Tongue (tissue), 1 donor: ENCODE measurements at regions not wholly inside any gene's neighbourhood (a gene's known extent, or its start where the extent isn't known, plus 50 kb on each side); places are given as distances from the start of the nearest gene placed in this dataset.

Experiments
- DNase-seq: peaks from one replicate; pipeline ENCODE4 v3.0.0-alpha.2; 2015

- no peak for DNase-seq
These were observed 111.2 kb upstream of the ASIC2 start for GRCh38 chr17:33404070-33404819.

DNA sequence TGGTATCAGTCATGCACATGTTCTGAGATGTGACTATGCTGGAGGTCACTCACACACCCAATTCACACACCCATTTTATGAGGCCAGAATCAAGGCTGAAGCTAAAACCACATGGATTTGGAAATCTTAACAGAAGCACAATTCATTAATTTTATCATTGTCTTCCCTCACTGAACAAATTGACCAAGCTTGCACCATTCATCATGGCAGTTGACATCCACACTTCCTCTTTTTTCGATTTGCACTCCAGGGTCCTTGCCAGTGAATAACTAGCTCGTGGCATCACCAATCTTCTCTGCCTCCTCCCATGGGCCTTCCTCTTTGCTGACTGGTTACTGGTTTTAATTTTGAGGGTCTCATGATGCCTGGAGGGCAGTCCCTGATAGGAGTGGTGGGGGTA, 123.0 kb upstream of the ASIC2 start:
- no peak for DNase-seq

DNA sequence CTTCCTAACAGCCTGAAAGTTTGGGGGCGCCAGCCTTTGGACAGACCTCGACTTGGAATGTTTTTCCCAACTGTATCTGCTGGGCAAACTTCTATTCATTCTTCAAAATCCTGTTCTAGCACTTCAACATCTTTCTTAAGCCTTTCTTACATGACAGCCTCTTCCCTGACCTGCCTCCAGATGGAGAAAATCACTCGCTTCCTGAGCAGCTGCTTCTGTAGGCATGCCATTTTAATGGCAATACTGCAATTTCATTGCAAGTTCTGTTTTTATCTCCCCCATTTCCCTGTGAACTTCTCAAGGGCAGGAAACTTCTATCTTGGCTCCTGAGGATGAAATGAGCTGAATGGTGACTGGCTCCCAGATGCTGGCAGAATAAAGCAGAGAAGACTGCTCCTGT, 128.8 kb upstream of the ASIC2 start:
- peak; percentile 35 for DNase-seq

- DNase-seq = no peak
These were observed 140.5 kb upstream of the ASIC2 start for GRCh38 chr17:33433581-33433980.

GRCh38 chr17:33434841-33435240, 141.7 kb upstream of the ASIC2 start:
- DNase-seq = no peak

DNA sequence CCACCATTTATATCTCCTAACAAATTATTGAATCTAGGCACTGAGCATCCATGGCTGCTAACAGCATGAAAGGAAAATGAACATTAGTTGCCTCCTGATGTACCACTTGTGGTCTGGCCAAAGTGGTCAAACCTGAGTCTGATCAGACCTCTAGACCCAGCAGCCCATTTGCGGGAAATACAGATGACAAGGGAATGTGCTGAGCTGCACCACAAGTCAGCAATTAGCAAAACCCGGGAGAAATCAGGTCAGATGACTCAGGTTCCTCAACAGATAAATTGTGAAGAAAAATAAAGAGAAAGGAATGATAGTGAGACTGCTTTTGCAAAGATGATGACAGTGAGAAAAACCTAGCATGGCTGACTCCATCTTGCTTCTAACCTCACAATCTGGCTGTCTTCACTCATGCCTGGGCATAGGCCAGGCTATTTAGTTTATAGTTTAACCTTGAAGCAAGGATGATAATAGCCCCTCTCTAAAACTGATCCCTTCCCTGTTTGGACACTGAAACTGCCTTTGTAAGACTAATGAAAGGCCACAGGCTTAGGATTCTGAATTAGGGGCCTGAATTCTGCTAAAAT, 142.7 kb upstream of the ASIC2 start:
- DNase-seq = no peak

DNA sequence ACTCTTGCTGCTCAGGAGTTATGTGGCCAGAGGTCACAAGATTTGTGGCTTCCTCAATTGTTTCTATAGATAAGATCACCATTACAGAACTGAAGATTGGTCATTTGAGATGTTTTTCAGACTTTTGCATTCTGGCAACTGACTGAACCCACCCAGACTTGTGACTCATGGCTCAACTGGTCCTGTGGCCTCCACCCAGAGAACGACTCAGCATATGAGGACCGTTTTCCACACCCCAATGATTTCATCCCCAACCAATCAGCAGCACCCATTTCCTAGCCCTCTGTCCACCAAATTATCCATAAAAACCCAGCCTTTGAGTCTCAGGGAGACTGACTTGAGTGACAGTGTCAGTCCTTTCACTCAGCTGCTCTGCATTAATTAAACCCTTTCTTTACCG, 143.2 kb upstream of the ASIC2 start:
- no peak for DNase-seq

DNA sequence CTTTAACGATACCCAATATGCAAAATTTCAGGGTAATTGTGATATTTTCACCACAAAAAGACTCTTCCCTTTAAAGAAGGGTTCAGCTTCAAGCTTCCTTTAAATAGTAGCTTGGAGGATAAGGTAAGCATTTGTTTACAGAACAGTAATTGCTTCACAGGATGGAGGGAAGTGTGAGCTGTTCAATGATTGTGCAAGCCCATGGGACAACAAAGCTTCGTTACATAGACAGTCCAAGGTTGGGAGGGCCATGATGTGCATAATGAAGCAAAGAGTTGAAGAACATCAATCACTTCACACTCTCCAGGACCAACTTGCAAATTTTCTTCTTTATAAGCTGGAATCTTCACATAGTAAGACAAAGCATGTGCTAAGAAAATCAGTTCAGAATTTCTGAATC, 145.0 kb upstream of the ASIC2 start:
- no peak for DNase-seq

- no peak for DNase-seq
These were observed 145.5 kb upstream of the ASIC2 start for GRCh38 chr17:33438578-33438977.

DNA sequence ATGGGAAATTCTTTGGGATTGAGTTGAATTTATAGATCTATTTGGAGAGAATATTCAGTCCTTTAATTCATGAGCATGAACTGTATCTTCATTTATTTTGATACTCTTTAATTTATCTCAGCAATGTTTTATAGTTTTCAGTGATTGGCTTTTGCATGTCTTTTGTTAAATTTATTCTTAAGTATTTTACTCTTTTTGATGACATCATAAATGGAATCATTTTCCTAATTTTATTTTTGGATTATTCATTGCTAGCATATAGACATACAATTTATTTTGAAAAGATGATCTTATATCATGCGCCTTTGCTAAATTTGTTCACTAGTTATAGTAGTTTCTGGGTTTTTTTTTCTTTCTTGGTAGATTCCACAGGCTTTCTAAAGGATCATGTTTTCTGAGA, 149.2 kb upstream of the ASIC2 start:
- DNase-seq = no peak

- DNase-seq = no peak
These were observed 151.6 kb upstream of the ASIC2 start for GRCh38 chr17:33444731-33445130.

DNA sequence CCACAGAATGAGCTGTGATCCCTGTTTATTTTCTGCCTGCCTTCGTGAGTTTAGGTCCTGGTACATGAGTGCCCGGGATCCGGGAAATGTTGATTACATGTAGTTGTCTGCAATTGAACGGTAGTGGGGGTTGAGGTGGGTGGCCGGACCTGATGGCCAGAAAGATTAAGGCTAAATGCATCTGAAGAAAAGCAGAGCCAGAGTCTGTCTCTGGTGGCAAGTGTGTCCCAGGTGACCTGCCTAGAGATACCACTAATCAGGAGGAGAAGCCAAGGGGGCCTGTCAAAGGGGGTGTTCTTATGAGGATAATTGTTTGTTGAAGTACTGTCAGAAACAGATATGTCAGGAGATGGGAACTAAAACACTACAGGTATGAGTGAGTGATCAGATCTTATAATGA, 154.0 kb upstream of the ASIC2 start:
- no peak for DNase-seq

GRCh38 chr17:33451221-33451620, 158.1 kb upstream of the ASIC2 start:
- DNase-seq = no peak

- DNase-seq = no peak
These were observed 164.4 kb upstream of the ASIC2 start for GRCh38 chr17:33457477-33457876.

DNA sequence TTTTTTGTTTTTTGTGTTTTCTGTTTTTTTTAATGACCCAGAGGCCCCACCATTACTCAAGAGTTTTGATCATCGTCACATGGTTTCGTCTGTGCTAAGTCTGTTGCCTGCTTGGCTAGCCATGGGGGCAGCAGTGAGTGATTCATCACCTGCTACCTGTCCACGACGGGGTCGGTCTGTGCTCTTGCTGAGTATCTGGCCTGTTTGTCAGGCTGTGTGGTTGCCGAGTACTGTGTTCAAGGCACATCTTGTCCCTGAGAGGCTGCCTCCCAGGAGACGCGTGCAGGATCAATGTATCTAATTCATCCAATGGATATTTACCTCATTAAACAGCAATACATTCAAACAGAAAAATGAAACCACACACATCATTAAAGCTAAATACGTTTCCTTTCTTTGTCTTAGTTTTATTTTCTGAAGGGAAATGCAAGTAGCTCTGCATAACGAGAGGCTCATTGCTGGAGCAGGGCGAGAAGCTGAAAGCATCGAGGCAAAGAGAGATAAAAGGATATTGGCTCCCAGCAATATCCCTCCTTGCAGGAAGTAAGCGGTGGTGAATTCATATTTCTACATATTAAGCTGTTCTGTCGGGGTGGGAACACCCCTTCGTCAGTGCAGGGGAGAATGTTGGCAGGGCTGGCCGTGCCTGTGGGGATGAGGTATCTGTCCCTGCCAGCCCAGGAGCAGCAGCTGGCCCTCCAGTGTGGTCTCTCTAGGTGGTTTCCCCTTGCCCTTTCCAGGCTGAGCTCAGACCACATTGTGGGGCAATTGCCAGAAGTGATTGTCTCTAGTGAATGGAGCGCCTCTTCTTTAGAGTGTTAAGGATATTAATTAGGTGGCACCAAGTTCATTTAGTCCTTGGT, 166.2 kb upstream of the ASIC2 start:
- no peak for DNase-seq

DNA sequence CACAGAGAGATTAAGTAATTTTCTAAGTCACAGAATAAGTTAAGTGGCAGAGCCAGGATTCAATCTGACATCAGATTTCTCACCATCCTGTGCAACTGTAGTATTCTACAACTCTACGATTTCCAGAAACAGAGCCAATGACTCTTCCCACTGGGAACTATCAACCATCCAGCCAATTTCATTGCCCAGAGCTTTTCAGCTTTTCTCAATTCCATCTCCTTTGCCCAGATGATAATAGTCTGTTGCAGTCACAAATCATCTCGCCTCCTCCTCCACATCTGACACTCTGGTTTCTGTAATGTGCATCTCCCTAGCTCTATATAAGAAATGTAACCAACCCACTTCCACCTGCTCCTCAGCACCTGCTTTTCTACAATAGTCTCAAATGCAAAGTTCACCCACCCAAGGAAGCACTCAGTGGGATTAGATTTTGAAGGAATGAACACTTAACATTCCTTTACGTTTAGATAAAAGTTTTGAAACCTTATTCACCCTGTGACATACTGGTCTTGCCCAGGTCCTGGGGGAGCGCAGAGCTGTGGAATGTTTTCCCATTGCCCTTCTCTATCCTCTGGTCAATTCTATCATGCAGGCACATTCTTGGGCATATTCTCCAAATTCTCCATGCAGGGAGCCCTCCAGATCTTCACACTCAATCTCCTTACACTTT, 167.8 kb upstream of the ASIC2 start:
- DNase-seq = no peak

GRCh38 chr17:33463887-33464286, 170.8 kb upstream of the ASIC2 start:
- DNase-seq = no peak

GRCh38 chr17:33464669-33465280, 171.7 kb upstream of the ASIC2 start:
- peak; percentile 18 for DNase-seq

DNA sequence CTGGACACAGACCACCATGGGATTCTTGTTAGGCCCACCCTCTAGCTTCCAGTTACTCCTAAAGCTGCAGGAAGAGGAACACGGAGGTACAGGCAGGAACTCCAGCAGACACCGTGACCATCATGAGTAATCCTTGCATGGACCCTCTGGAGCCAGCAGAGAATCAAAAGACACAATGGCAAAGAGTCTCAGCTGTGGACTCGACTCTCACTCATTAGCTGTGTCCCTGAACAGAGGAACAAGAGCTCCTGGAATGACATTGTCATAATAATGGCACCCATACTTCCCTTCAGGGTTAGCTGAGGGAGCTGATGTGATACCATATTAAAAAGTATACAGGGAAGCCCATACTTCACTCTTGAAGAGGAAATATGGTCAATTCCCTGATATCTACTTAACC, 176.3 kb upstream of the ASIC2 start:
- peak; percentile 10 for DNase-seq

GRCh38 chr17:33469911-33470310, 176.8 kb upstream of the ASIC2 start:
- DNase-seq = peak; percentile 91

DNA sequence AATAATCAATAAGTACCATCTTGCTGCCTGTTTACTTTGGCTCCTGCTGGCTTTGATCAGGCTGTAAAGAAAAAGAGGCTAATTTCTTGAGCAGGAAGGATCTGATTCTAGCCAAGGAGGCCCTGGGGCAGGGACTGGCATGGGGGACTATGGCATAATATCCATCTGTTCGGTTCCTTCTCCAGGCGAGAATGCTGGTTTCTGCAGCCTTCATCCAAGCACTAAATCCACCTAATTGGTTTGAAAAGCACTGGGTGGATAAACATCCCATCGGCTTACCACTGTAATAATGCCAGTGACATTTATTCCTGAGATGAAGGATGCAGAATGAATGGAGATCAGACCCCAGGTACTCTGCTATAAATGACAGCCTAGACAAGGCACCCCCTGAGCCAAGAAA, 180.0 kb upstream of the ASIC2 start:
- DNase-seq = no peak

DNA sequence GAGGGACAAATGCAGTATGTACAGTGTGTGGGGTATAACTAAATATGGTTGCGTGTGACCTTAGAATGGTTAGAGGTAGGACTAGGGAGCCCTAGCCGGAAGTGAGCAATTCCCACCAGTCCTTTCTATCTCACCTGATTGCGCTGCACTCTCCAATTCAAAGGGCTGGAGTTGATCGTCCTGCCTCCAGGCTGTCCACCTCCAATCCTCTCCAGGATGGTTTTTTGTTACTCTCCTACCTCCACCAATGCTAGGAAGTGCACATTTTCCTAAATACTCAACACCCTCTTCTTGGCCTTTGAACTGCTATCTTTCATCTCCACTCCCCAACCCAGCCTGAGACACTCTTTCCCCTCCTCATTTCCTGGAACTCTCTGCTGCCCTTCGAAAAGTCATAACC, 181.7 kb upstream of the ASIC2 start:
- DNase-seq = no peak
